IMR-90 (cell line): ENCODE measurements at regions not wholly inside any gene's neighbourhood (a gene's known extent, or its start where the extent isn't known, plus 50 kb on each side); places are given as distances from the start of the nearest gene placed in this dataset.
"Not testable (repeated sequence)": the region's sequence is repeated elsewhere in the genome, so short reads cannot be mapped to it uniquely, and the experiment has no call there.

ENCODE experiments used
- ATAC-seq: fragments of 200-7000 bp; cut with Tn5 transposase; 2 replicates; pipeline ENCODE4 v1.9.1; 2020; ENCODE audit warnings: low read depth, mild to moderate bottlenecking, moderate library complexity
- BruUV-seq: library from RNA; stranded (reverse); fragments of 400-500 nt; replicated peaks from 2 replicates; lab custom pipeline; 2021; lab: Mats Ljungman, UMichigan
- CTCF ChIA-PET: fragments of 300-600 bp; formaldehyde crosslinking; extraction: SDS; loops from one replicate; lab custom pipeline; 2021; ENCODE audit warnings: antibody characterized with exemption; lab: Yijun Ruan, JAX
- POLR2A ChIA-PET: fragments of 300-600 bp; sonication (Branson Sonifier 250); formaldehyde crosslinking; loops from one replicate; lab custom pipeline; 2022; ENCODE audit warnings: antibody characterized with exemption; ENCODE audit not compliant: unreplicated experiment; lab: Charles Lee
- DNase-seq: peaks from one replicate; pipeline ENCODE4 v3.0.0; 2013
- H2AFZ ChIP-seq: replicated peaks from 2 replicates; pipeline ENCODE3; 2013; ENCODE audit warnings: low read length, mild to moderate bottlenecking; ENCODE audit not compliant: poor library complexity
- H2AK5ac ChIP-seq: 2 replicates; pipeline ENCODE4 v1.6.1; 2013; ENCODE audit warnings: low read depth, low read length, inconsistent platforms
- H2AK9ac ChIP-seq: replicated peaks from 2 replicates; pipeline ENCODE3; 2013; ENCODE audit warnings: mild to moderate bottlenecking, low read depth, low read length, moderate library complexity; ENCODE audit not compliant: poor library complexity
- H2BK120ac ChIP-seq: 2 replicates; pipeline ENCODE4 v1.6.1; 2013; ENCODE audit warnings: low read depth, low read length, inconsistent platforms
- H2BK15ac ChIP-seq: 3 replicates; pipeline ENCODE4 v1.6.1; 2013; ENCODE audit warnings: low read depth, low read length, inconsistent platforms
- H2BK20ac ChIP-seq: 2 replicates; pipeline ENCODE4 v1.6.1; 2013; ENCODE audit warnings: low read depth, mild to moderate bottlenecking, inconsistent platforms, low read length, moderate library complexity
- H2BK5ac ChIP-seq: 2 replicates; pipeline ENCODE4 v1.6.1; 2013; ENCODE audit warnings: mild to moderate bottlenecking, low read depth, low read length, inconsistent platforms; ENCODE audit not compliant: poor library complexity, severe bottlenecking
- H3K14ac ChIP-seq: replicated peaks from 2 replicates; pipeline ENCODE4 v1.6.1; 2013; ENCODE audit warnings: low read depth, low read length, inconsistent platforms
- H3K18ac ChIP-seq: 2 replicates; pipeline ENCODE4 v1.6.1; 2013; ENCODE audit warnings: low read depth, low read length, control low read depth
- H3K23ac ChIP-seq: 2 replicates; pipeline ENCODE4 v1.6.1; 2013; ENCODE audit warnings: low read depth, low read length, inconsistent platforms
- H3K27ac ChIP-seq: 2 replicates; pipeline ENCODE4 v1.5.1; 2013; ENCODE audit warnings: mild to moderate bottlenecking, control low read depth, low read length; ENCODE audit not compliant: insufficient read depth
- H3K27me3 ChIP-seq: 2 replicates; pipeline ENCODE4 v1.6.1; 2013; ENCODE audit warnings: low read length; ENCODE audit not compliant: control insufficient read depth, insufficient read depth
- H3K36me3 ChIP-seq: 2 replicates; pipeline ENCODE4 v1.6.1; 2013; ENCODE audit warnings: low read length, mixed read lengths; ENCODE audit not compliant: control insufficient read depth, insufficient read depth
- H3K4ac ChIP-seq: 2 replicates; pipeline ENCODE4 v1.6.1; 2013; ENCODE audit warnings: low read depth, low read length, inconsistent platforms
- H3K4me1 ChIP-seq: 2 replicates; pipeline ENCODE4 v1.6.1; 2013; ENCODE audit warnings: low read length, mixed read lengths; ENCODE audit not compliant: control insufficient read depth, insufficient read depth
- H3K4me2 ChIP-seq: 2 replicates; pipeline ENCODE4 v1.6.1; 2013; ENCODE audit warnings: low read depth, mild to moderate bottlenecking, control low read depth, low read length, moderate library complexity
- H3K4me3 ChIP-seq: 2 replicates; pipeline ENCODE4 v1.5.1; 2013; ENCODE audit warnings: low read depth, mild to moderate bottlenecking, control low read depth, low read length, moderate library complexity; ENCODE audit not compliant: insufficient read depth
- H3K56ac ChIP-seq: 2 replicates; pipeline ENCODE4 v1.6.1; 2013; ENCODE audit warnings: low read length, inconsistent platforms; ENCODE audit not compliant: insufficient read depth; ENCODE audit errors: extremely low read depth
- H3K79me1 ChIP-seq, 2 experiments: 2 replicates each; pipeline ENCODE4 v1.6.1; 2013; ENCODE audit warnings: low read length in 2 of 2, inconsistent platforms in 1 of 2, low read depth in 1 of 2
- H3K9ac ChIP-seq: 2 replicates; pipeline ENCODE4 v1.6.1; 2013; ENCODE audit warnings: low read depth, low read length, control low read depth
- H3K9me1 ChIP-seq: 2 replicates; pipeline ENCODE4 v1.6.1; 2013; ENCODE audit warnings: low read length, inconsistent platforms; ENCODE audit not compliant: insufficient read depth
- H3K9me3 ChIP-seq: 2 replicates; pipeline ENCODE4 v1.6.1; 2013; ENCODE audit warnings: low read length; ENCODE audit not compliant: control insufficient read depth, insufficient read depth
- H4K20me1 ChIP-seq: 2 replicates; pipeline ENCODE4 v1.6.1; 2013; ENCODE audit warnings: low read length, inconsistent platforms; ENCODE audit not compliant: insufficient read depth
- H4K5ac ChIP-seq: 2 replicates; pipeline ENCODE4 v1.6.1; 2013; ENCODE audit warnings: mild to moderate bottlenecking, low read depth, low read length, control low read depth
- H4K8ac ChIP-seq, 2 experiments: 2 replicates each; pipeline ENCODE4 v1.6.1; 2013; ENCODE audit warnings: low read depth in 2 of 2, low read length in 2 of 2, control low read depth in 1 of 2, inconsistent platforms in 1 of 2
- H4K91ac ChIP-seq: 2 replicates; pipeline ENCODE4 v1.6.1; 2013; ENCODE audit warnings: low read depth, low read length, inconsistent platforms; ENCODE audit not compliant: insufficient read depth
- WGBS, 2 experiments: methylation state at CpG; one replicate each; pipeline versions ENCODE4 v1.1.5 to v1.1.7; 2013; ENCODE audit warnings: missing lambda C conversion rate in 2 of 2; ENCODE audit not compliant: insufficient read length in 1 of 2; ENCODE audit errors: extremely low coverage in 2 of 2; 5-methylcytosine and 5-hydroxymethylcytosine counted together
- dilution Hi-C: fragments of 300-500 bp; cut with HindIII; formaldehyde crosslinking; loops from one replicate; pipeline ENCODE4 v1.14.3; 2018; ENCODE audit warnings: low sequenced_read_pairs; ENCODE audit not compliant: unreplicated experiment
- in situ Hi-C: fragments of 300-500 bp; cut with MboI; formaldehyde crosslinking; loops from 3 replicates; pipeline ENCODE4 v1.14.3; 2019; ENCODE audit warnings: low sequenced_read_pairs, inconsistent platforms, mixed read lengths
- intact Hi-C: fragments of 100-400 bp; cut with micrococcal nuclease; formaldehyde crosslinking; loops from 2 replicates; pipeline ENCODE4 v1.10.0; 2022

DNA sequence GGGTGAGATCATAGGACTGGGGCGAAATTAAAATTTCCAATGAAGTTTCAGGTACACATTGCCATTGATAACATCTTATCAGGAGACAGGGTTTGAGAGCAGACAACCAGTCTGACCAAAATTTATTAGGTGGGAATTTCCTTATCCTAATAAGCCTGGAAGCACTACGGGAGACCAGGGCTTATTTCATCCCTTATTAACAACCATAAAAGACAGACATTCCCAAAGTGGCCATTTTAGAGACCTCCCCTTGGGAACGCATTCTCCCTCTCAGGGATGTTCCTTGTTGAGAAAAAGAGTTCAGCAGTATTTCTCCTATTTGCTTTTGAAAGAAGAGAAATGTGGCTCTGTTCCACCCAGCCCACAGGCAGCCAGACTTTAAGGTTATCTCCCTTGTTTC is 182.4 kb upstream of the SMLR1 start:
- H3K14ac ChIP-seq, H2BK120ac ChIP-seq, in situ Hi-C loops, intact Hi-C loops, H3K9me3 ChIP-seq, ATAC-seq, H2BK15ac ChIP-seq, H4K20me1 ChIP-seq, H2AK9ac ChIP-seq, H4K5ac ChIP-seq, H3K56ac ChIP-seq, H3K9ac ChIP-seq, H3K4me1 ChIP-seq, H2BK5ac ChIP-seq, H4K91ac ChIP-seq, POLR2A ChIA-PET, H3K27me3 ChIP-seq, H3K27ac ChIP-seq, H3K4me3 ChIP-seq, H3K79me1 ChIP-seq, H2AK5ac ChIP-seq, H3K4ac ChIP-seq, H3K9me1 ChIP-seq, DNase-seq, H3K4me2 ChIP-seq, H3K36me3 ChIP-seq, H3K18ac ChIP-seq, H3K23ac ChIP-seq, H2AFZ ChIP-seq, BruUV-seq, dilution Hi-C loops, H2BK20ac ChIP-seq, CTCF ChIA-PET, H4K8ac ChIP-seq: not testable (repeated sequence)
- WGBS, 2 experiments: no CpG with 5 or more reads among the region's 3 CpGs
